NCI-H748 (cell line): ENCODE measurements at regions not wholly inside any gene's neighbourhood (a gene's known extent, or its start where the extent isn't known, plus 50 kb on each side); places are given as distances from the start of the nearest gene placed in this dataset.
"Not testable (repeated sequence)": the region's sequence is repeated elsewhere in the genome, so short reads cannot be mapped to it uniquely, and the experiment has no call there.

Experiments
- DNase-seq: peaks from one replicate; lab custom pipeline; 2025; ENCODE audit not compliant: unreplicated experiment; lab: John Stamatoyannopoulos, UW

- no peak for DNase-seq
Measured at GRCh38 chr15:96466389-96466947, 136.0 kb downstream of the NR2F2 start.

DNA sequence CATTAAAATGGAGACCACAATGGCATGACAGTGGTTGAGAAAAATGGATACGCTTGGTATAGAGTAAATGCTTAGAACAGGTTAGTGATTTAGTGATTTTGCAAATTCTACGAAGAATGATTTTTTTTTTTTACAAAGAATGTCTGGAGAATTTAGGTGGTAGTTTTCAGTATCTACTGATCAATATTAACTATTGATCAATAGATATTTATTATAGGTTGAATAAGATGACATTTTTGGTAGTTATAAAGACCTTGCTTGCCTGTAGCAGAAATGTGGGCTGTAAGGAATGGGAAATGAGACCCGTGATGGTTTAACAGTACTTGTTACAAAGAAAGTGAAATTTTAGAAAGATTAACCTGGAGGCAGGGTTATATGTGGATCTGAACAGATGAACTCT, 137.5 kb downstream of the NR2F2 start:
- DNase-seq: no peak

DNA sequence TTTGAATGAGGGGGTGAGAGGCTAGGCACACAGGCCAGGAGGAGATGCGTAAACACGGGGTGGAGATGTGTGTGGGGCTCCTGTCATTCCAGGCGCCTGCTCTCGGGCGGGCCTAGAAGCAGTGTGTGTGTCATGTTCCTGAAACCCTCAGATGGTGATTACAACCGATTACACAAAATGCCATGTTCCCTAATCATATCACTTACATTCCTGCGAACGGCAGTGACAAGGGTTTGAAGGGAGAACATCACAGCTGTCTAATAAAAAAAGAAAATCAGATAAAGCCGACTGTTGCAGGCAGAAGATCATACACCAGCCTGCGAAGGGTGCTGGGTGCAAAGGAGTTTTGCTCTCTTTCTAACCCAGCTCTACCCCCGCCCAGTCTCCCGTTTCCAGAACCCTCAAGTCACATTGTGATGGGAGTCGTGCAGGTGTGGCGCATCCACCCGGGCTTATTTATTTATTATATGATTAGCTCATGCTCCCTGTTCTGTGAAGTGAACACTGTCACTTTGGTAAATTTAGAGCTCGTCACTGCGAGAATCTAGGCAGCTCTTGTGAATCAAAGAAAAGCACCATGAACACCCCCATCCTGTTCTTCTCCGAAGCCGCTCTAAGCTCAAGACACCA, 140.3 kb downstream of the NR2F2 start:
- DNase-seq: peak; percentile 9

DNA sequence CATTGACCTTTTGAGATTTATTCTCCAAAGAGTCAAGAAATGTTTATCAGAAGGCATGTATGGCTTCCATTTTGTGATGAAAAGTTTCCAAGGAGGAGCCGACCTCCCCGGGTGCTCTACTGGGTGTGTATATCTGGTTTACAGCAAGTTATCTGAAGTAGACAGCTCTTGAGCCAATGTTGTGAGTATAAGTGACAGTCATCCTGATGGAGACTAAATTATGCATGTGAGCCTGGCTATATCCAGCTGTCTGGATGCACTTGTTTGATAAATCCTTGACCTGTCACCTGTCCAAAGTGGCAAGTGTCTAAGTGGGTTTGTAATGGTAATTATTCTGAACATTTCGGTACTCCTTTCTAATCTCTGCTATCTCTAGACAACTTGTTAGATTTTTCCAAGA, 142.2 kb downstream of the NR2F2 start:
- no peak for DNase-seq

GRCh38 chr15:96473556-96473955, 143.1 kb downstream of the NR2F2 start:
- no peak for DNase-seq

DNA sequence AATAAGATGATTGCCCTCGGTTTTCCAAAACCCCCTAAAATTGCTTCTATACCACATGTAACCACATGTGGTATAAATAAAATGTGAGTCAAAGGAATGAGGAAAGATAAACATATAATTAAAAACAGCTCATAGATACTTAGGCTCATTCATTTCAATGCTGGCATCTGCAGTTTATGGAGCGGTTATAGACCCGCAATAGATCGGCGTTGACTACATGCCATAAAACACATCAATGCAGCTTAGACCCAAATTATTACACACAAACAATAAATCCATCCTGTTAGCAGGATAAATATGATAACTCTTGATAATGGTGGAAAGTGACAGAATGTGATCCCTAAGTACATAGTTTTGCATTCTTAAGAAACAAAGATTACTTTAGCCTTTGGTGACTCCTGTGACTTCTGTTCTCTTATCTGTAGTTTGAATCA, 143.7 kb downstream of the NR2F2 start:
- no peak for DNase-seq

DNA sequence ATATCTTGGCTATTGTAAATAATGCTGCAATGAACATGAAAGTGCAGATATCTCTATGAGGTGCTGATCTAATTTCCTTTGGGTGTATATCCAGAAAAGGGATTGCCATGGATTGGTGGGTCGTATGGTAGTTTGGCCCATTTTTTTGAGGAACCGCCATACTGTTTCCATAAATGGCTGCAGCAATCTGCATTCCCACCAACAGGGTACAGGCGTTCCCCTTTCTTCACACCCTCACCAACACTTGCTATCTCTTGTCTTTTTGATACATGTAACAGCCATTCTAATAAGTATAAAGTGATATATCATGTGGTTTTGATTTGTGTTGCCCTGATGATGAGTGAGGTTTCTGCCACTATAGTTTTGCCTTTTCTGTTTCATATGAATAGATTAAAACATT, 146.7 kb downstream of the NR2F2 start:
- DNase-seq: no peak

DNA sequence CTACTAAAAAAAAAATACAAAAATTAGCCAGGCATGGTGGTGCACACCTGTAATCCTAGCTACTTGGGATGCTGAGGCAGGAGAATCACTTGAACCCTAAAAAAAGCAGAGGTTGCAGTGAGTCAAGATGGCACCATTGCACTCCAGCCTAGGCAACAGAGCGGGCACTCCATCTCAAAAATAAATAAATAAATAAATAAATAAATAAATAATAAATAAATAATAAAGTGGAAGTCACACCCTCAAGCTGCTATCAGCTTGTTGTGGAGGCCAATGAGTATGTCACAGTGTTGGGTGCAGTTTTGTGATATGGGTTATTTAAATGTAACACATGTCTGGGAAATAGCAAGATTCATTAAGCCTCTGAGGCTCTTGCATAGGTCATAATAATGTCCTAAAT, 153.9 kb downstream of the NR2F2 start:
- not testable (repeated sequence) for DNase-seq

DNA sequence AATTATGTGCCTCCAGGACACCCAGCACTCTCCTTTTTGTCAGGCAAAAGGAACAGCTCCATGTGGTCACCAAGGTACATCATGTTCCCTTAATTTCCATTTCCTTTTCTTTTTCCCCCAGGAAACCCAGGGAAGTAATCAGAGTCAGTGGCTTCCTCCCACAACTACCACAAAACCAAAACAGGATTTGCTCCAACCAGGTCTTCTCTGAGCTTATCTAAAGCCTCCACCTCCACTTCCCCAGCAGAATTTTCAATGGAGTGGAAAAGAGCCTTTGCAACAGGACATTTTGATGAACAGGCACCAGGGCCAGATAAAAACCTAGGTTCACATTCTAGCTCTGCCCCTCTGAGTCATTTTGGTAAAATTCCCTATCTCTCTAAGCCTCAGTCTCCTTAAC, 154.3 kb downstream of the NR2F2 start:
- DNase-seq: no peak

DNA sequence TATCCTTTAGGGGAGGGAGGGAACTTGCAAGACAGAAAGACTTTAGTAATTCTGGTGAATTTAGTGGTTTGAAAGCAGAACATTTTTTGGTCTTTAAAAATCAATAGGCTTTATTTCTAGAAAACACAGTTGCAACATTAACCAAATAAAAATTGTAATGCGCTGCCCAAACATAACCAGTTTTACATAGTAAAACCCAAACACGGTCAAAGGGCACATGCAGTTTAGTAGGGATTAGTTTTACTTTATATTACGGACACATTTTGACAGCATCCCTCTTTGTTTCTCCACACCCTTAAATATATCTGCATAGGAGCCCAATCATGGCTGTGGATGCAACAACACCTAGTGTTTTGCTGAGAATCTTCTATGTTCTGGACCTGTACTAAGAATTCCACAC, 156.7 kb downstream of the NR2F2 start:
- no peak for DNase-seq

GRCh38 chr15:96491066-96491699, 160.7 kb downstream of the NR2F2 start:
- not testable (repeated sequence) for DNase-seq

GRCh38 chr15:96491700-96492644, 161.5 kb downstream of the NR2F2 start:
- DNase-seq: not testable (repeated sequence)

- DNase-seq: no peak
Measured at GRCh38 chr15:96494505-96494904, 164.0 kb downstream of the NR2F2 start.

DNA sequence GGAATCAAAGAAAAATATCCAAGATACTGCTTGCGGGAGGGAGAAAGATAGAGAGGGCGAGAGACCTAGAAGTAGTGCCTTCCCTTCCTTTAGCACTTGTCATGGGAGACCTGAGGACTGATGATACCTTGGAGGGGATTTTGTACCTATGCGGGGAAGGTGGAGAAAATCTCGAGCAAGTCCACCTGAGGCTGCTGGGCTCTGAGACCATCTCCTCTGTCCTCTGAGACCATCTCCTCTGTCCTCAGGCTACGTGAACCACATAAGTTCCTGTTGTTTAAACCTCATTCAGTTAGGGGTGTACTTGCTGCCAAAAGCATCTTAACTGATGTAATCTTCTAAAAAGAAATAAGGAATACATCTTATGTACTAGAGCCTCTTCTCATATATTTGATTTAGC, 164.9 kb downstream of the NR2F2 start:
- no peak for DNase-seq

GRCh38 chr15:96497951-96498350, 167.5 kb downstream of the NR2F2 start:
- DNase-seq: no peak

GRCh38 chr15:96500508-96500907, 170.0 kb downstream of the NR2F2 start:
- DNase-seq: no peak

DNA sequence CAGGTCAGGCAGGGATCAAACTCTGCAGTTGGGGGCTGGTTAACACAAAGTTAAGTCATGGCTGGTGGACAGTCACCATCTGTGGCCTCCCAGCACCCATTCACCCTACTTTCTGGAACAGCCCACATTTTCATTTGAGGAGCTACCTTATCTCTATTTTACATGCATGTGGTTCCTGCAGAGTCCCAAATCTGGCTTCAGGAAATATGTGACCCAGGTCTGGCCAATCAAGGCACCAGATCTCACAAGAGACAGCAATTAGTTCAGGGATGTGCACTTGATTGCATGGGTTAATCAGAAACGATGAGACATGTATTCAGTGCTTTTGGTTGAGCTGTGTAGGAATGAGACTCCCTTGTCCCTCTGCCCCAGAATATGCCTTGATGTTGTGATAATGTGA, 170.9 kb downstream of the NR2F2 start:
- DNase-seq: no peak

- DNase-seq: no peak
Measured at GRCh38 chr15:96502196-96502595, 171.7 kb downstream of the NR2F2 start.

DNA sequence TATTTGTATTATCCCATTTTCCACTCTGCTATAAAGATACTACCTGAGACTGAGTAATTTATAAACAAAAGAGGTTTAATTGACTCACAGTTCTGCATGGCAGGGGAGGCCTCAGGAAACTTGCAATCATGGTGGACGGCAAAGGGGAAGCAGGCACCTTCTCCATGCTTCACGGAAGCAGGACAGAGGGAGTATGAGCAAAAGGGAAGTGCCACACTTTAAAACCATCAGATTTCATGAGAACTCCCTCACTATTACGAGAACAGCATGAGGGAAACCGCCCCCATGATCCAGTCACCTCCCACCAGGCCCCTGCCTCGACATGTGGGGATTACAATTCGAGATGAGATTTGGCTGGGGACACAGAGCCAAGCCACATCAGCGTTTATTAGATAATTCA, 172.8 kb downstream of the NR2F2 start:
- no peak for DNase-seq

- no peak for DNase-seq
Measured at GRCh38 chr15:96504371-96504770, 173.9 kb downstream of the NR2F2 start.

GRCh38 chr15:96505014-96505413, 174.5 kb downstream of the NR2F2 start:
- no peak for DNase-seq
